HCT116 (cell line): ENCODE measurements at regions not wholly inside any gene's neighbourhood (a gene's known extent, or its start where the extent isn't known, plus 50 kb on each side); places are given as distances from the start of the nearest gene placed in this dataset.

Experiments
- EZH2phosphoT487 ChIP-seq: fragments of 200-600 bp; IDR thresholded peaks from 2 replicates; pipeline ENCODE4 v1.6.1; 2018; ENCODE audit warnings: antibody characterized with exemption, borderline replicate concordance
- POLR2A ChIP-seq: IDR thresholded peaks from 2 replicates; pipeline ENCODE4 v1.7.0; 2011; ENCODE audit warnings: borderline replicate concordance; ENCODE audit not compliant: insufficient read depth, insufficient read length; ENCODE audit errors: extremely low read depth
- SRF ChIP-seq: IDR thresholded peaks from 2 replicates; pipeline ENCODE4 v1.6.1; 2012; ENCODE audit warnings: low read depth
- YY1 ChIP-seq: IDR thresholded peaks from 2 replicates; pipeline ENCODE4 v1.6.1; 2011; ENCODE audit warnings: low read length, low read depth, moderate library complexity, mild to moderate bottlenecking; ENCODE audit not compliant: insufficient replicate concordance; ENCODE audit errors: extremely low read depth
- TF ChIP-seq, protein P1 (sequence below), 3 experiments: fragments of 200-600 bp in 1 of 3; sonication (generic) in 1 of 3; IDR thresholded peaks in 2 of 3; conservative IDR thresholded peaks in 1 of 3; 2 replicates each; pipeline ENCODE4 v1.5.1; 2012 to 2017; ENCODE audit warnings: low read depth in 2 of 3, low read length in 2 of 3, antibody characterized with exemption in 1 of 3, borderline replicate concordance in 1 of 3, control low read depth in 1 of 3, mild to moderate bottlenecking in 1 of 3, mixed read lengths in 1 of 3, mixed run types in 1 of 3, moderate library complexity in 1 of 3; ENCODE audit not compliant: insufficient read depth in 1 of 3

DNA sequence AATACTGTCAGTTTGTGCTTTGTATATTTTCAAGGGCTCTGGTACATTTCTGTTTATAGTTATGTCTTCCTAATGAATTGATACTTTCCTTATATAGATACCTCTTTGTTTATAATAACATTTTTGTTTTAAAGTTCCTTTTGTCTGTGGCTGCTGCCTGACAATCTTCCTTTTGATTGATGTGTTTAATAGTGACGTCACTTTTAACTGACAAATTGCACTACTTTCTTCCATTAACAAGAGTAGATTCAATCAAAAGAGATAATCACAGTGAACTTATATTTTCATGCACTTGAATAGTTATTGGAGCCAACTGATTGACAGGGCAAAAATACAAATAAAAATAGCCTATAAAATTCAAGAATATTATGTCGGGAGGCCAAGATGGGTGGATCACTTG, 371.7 kb downstream of the ANXA1 start:
- TF ChIP-seq, protein P1, sequence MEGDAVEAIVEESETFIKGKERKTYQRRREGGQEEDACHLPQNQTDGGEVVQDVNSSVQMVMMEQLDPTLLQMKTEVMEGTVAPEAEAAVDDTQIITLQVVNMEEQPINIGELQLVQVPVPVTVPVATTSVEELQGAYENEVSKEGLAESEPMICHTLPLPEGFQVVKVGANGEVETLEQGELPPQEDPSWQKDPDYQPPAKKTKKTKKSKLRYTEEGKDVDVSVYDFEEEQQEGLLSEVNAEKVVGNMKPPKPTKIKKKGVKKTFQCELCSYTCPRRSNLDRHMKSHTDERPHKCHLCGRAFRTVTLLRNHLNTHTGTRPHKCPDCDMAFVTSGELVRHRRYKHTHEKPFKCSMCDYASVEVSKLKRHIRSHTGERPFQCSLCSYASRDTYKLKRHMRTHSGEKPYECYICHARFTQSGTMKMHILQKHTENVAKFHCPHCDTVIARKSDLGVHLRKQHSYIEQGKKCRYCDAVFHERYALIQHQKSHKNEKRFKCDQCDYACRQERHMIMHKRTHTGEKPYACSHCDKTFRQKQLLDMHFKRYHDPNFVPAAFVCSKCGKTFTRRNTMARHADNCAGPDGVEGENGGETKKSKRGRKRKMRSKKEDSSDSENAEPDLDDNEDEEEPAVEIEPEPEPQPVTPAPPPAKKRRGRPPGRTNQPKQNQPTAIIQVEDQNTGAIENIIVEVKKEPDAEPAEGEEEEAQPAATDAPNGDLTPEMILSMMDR (IDR thresholded peaks at IDR 0.05 in 2 of 3, conservative IDR thresholded peaks at IDR 0.05 in 1 of 3; ENCODE audit: borderline replicate concordance in 1 of 3, insufficient read depth in 1 of 3, low read depth in 2 of 3, low read length in 2 of 3): no peak
- no peak for TF ChIP-seq POLR2A
- no peak for TF ChIP-seq EZH2phosphoT487
- no peak for TF ChIP-seq SRF
- TF ChIP-seq YY1: no peak
